ENCODE measurements at regions not wholly inside any gene's neighbourhood (a gene's known extent, or its start where the extent isn't known, plus 50 kb on each side); places are given as distances from the start of the nearest gene placed in this dataset.

GRCh38 chr19:31461814-31462539 lies 112.7 kb upstream of the TSHZ3 start:
- H3K9ac ChIP-seq (ENCODE audit: control insufficient read depth, extremely low read depth, insufficient read depth, low read length), result no peak overlapping the region
- no peak overlapping the region for H3K27ac ChIP-seq (ENCODE audit: control insufficient read depth, insufficient read depth, low read length)
- no peaks in the 10 kb centered on the region for H4K20me1 ChIP-seq (ENCODE audit: control insufficient read depth, extremely low read depth, insufficient read depth, low read length)
- H2AFZ ChIP-seq (ENCODE audit: control insufficient read depth, low read length), result no peak overlapping the region
- H3K9me3 ChIP-seq (ENCODE audit: control insufficient read depth, low read depth, low read length), result no peaks in the 10 kb centered on the region
- H3K4me3 ChIP-seq (ENCODE audit: control insufficient read depth in 2 of 3, extremely low read depth in 1 of 3, insufficient read depth in 2 of 3, low read depth in 1 of 3, low read length in 3 of 3), result no peak overlapping the region
- no peak for DNase-seq (ENCODE audit: low read depth, low spot score)
- no peak for FAIRE-seq
- H3K27me3 ChIP-seq (ENCODE audit: control insufficient read depth, extremely low read depth, insufficient read depth, low read length), result no peaks in the 10 kb centered on the region
- no peak overlapping the region for H3K4me2 ChIP-seq (ENCODE audit: control insufficient read depth, extremely low read depth, insufficient read depth, low read depth, low read length)
- no peaks in the 10 kb centered on the region for H3K36me3 ChIP-seq (ENCODE audit: control insufficient read depth in 2 of 2, extremely low read depth in 1 of 2, insufficient read depth in 2 of 2, low read length in 2 of 2)
- TF ChIP-seq EZH2 (IDR thresholded peaks at IDR 0.05; ENCODE audit: low read length) (no peak), CTCF (optimal IDR thresholded peaks at IDR 0.05 in 1 of 3, IDR thresholded peaks at IDR 0.05 in 1 of 3, conservative IDR thresholded peaks at IDR 0.05 in 1 of 3; ENCODE audit: extremely low read depth in 1 of 3, insufficient read depth in 2 of 3, low read length in 3 of 3) (peak in 2 of 3 experiments; percentile 1 to 14)
- H3K4me1 ChIP-seq (ENCODE audit: control insufficient read depth, extremely low read depth, insufficient read depth, low read length), result no peaks in the 10 kb centered on the region
- H3K79me2 ChIP-seq (ENCODE audit: control insufficient read depth, insufficient read depth, low read length), result no peaks in the 10 kb centered on the region
- dilution Hi-C loops (cut with MboI; ENCODE audit: extremely low pct_ligation_motif_present, low sequenced_read_pairs), result no loop called here
- no peaks in the 10 kb centered on the region for H3K9me1 ChIP-seq (ENCODE audit: control insufficient read depth, extremely low read depth, insufficient read depth, low read length)

GRCh38 chr19:31470229-31470939 lies 121.1 kb upstream of the TSHZ3 start:
- dilution Hi-C loops (cut with MboI; ENCODE audit: extremely low pct_ligation_motif_present, low sequenced_read_pairs), result no loop called here
- H3K36me3 ChIP-seq (ENCODE audit: control insufficient read depth in 2 of 2, extremely low read depth in 1 of 2, insufficient read depth in 2 of 2, low read length in 2 of 2), result no peaks in the 10 kb centered on the region
- DNase-seq (ENCODE audit: low read depth, low spot score) (no peak), FAIRE-seq (no peak)
- H3K9me1 ChIP-seq (ENCODE audit: control insufficient read depth, extremely low read depth, insufficient read depth, low read length), result no peaks in the 10 kb centered on the region
- H3K9me3 ChIP-seq (ENCODE audit: control insufficient read depth, low read depth, low read length), result no peaks in the 10 kb centered on the region
- no peak overlapping the region for H3K9ac ChIP-seq (ENCODE audit: control insufficient read depth, extremely low read depth, insufficient read depth, low read length)
- H3K27me3 ChIP-seq (ENCODE audit: control insufficient read depth, extremely low read depth, insufficient read depth, low read length), result no peaks in the 10 kb centered on the region
- H3K4me3 ChIP-seq (ENCODE audit: control insufficient read depth in 2 of 3, extremely low read depth in 1 of 3, insufficient read depth in 2 of 3, low read depth in 1 of 3, low read length in 3 of 3), result no peak overlapping the region
- no peaks in the 10 kb centered on the region for H3K4me1 ChIP-seq (ENCODE audit: control insufficient read depth, extremely low read depth, insufficient read depth, low read length)
- no peaks in the 10 kb centered on the region for H4K20me1 ChIP-seq (ENCODE audit: control insufficient read depth, extremely low read depth, insufficient read depth, low read length)
- H3K27ac ChIP-seq (ENCODE audit: control insufficient read depth, insufficient read depth, low read length), result no peak overlapping the region
- no peaks in the 10 kb centered on the region for H3K79me2 ChIP-seq (ENCODE audit: control insufficient read depth, insufficient read depth, low read length)
- no peak overlapping the region for H2AFZ ChIP-seq (ENCODE audit: control insufficient read depth, low read length)
- no peak for TF ChIP-seq EZH2 (IDR thresholded peaks at IDR 0.05; ENCODE audit: low read length)
- no peak for TF ChIP-seq CTCF (optimal IDR thresholded peaks at IDR 0.05 in 1 of 3, IDR thresholded peaks at IDR 0.05 in 1 of 3, conservative IDR thresholded peaks at IDR 0.05 in 1 of 3; ENCODE audit: extremely low read depth in 1 of 3, insufficient read depth in 2 of 3, low read length in 3 of 3)
- H3K4me2 ChIP-seq (ENCODE audit: control insufficient read depth, extremely low read depth, insufficient read depth, low read depth, low read length), result no peak overlapping the region

Data from keratinocyte (primary cell).